GM12878 (cell line): ENCODE measurements at regions not wholly inside any gene's neighbourhood (a gene's known extent, or its start where the extent isn't known, plus 50 kb on each side); places are given as distances from the start of the nearest gene placed in this dataset.

Experiments
- ATAC-seq: fragments of 200-7000 bp; cut with Tn5 transposase; 3 replicates; pipeline ENCODE4 v1.9.1; 2020; ENCODE audit warnings: mild to moderate bottlenecking, moderate library complexity
- BruUV-seq: library from RNA; stranded (reverse); fragments of 400-500 nt; replicated peaks from 2 replicates; lab custom pipeline; 2021; lab: Mats Ljungman, UMichigan
- CTCF ChIA-PET: fragments of 300-600 bp; sonication (Branson Sonifier 250); formaldehyde crosslinking; extraction: SDS; loops from one replicate; lab custom pipeline; 2021; ENCODE audit warnings: inconsistent platforms; lab: Yijun Ruan, JAX
- POLR2A ChIA-PET: fragments of 350-600 bp; formaldehyde crosslinking; extraction: SDS; loops from one replicate; lab custom pipeline; 2021; ENCODE audit warnings: inconsistent platforms; lab: Charles Lee
- RAD21 ChIA-PET: fragments of 300-600 bp; sonication (Branson Sonifier 250); formaldehyde crosslinking; loops from one replicate; lab custom pipeline; 2023; ENCODE audit warnings: antibody characterized with exemption; ENCODE audit not compliant: unreplicated experiment; lab: Charles Lee
- SMC1A ChIA-PET: fragments of 300-600 bp; sonication (Branson Sonifier 250); formaldehyde crosslinking; loops from one replicate; lab custom pipeline; 2023; ENCODE audit not compliant: unreplicated experiment, uncharacterized antibody; lab: Charles Lee
- DNase-seq: peaks from one replicate; pipeline ENCODE4 v3.0.0-alpha.2; 2011; ENCODE audit warnings: low read depth, low spot score
- FAIRE-seq: peaks from 3 replicates; lab custom pipeline; 2011; peaks lifted over from hg19 to GRCh38; lab: Jason Lieb, UNC
- H2AFZ ChIP-seq: 2 replicates; pipeline ENCODE4 v1.6.0; 2011; ENCODE audit warnings: low read depth, low read length, control low read depth; ENCODE audit not compliant: control insufficient read depth
- H3K27ac ChIP-seq: 2 replicates; pipeline ENCODE4 v1.5.1; 2011; ENCODE audit warnings: control low read depth; ENCODE audit not compliant: control insufficient read depth, insufficient read depth
- H3K27me3 ChIP-seq, 2 experiments: replicated peaks in 1 of 2; 2 replicates each; pipeline versions ENCODE4 v1.6.0 to v1.6.1; 2011; ENCODE audit warnings: low read length in 1 of 2; ENCODE audit not compliant: control insufficient read depth in 2 of 2, insufficient read depth in 2 of 2
- H3K36me3 ChIP-seq, 2 experiments: 2 replicates each; pipeline ENCODE4 v1.5.1; 2011; ENCODE audit warnings: low read length in 1 of 2; ENCODE audit not compliant: control insufficient read depth in 2 of 2, insufficient read depth in 2 of 2
- H3K4me1 ChIP-seq: 2 replicates; pipeline ENCODE4 v1.6.1; 2011; ENCODE audit warnings: mild to moderate bottlenecking, low read length, moderate library complexity, mixed read lengths; ENCODE audit not compliant: control insufficient read depth, insufficient read depth
- H3K4me2 ChIP-seq: 2 replicates; pipeline ENCODE4 v1.6.0; 2011; ENCODE audit warnings: control low read depth; ENCODE audit not compliant: control insufficient read depth, insufficient read depth
- H3K4me3 ChIP-seq: fragments of 200-600 bp; sonication (generic); 2 replicates; pipeline ENCODE4 v1.5.1; 2016
- H3K79me2 ChIP-seq: 2 replicates; pipeline ENCODE4 v1.6.0; 2011; ENCODE audit warnings: low read length; ENCODE audit not compliant: control insufficient read depth, insufficient read depth
- H3K9ac ChIP-seq: 2 replicates; pipeline ENCODE4 v1.8.0; 2011; ENCODE audit warnings: low read length, control low read depth, mixed read lengths; ENCODE audit not compliant: control insufficient read depth, insufficient read depth
- H3K9me3 ChIP-seq: replicated peaks from 3 replicates; pipeline ENCODE4 v1.5.1; 2011; ENCODE audit warnings: mild to moderate bottlenecking, low read length; ENCODE audit not compliant: control insufficient read depth, insufficient read depth
- H4K20me1 ChIP-seq: 2 replicates; pipeline ENCODE4 v1.6.0; 2011; ENCODE audit not compliant: control insufficient read depth, insufficient read depth
- CBX3 ChIP-seq: fragments of 200-600 bp; sonication (generic); IDR thresholded peaks from 2 replicates; pipeline ENCODE4 v1.6.1; 2016; ENCODE audit warnings: low read depth, borderline replicate concordance
- CBX5 ChIP-seq: sonication (generic); IDR thresholded peaks from 2 replicates; pipeline ENCODE4 v1.6.1; 2016; ENCODE audit warnings: low read depth, moderate library complexity, mild to moderate bottlenecking, inconsistent platforms
- CHD1 ChIP-seq: IDR thresholded peaks from 2 replicates; pipeline ENCODE4 v1.6.1; 2012; ENCODE audit warnings: low read depth, low read length, improper control_type of control experiment
- EP300 ChIP-seq, 2 experiments: fragments of 150-350 bp in 1 of 2; IDR thresholded peaks; 2 replicates each; pipeline ENCODE4 v1.6.1; 2011 to 2012; ENCODE audit warnings: low read depth in 2 of 2, low read length in 2 of 2, borderline replicate concordance in 1 of 2, improper control_type of control experiment in 1 of 2, inconsistent platforms in 1 of 2; ENCODE audit not compliant: control insufficient read depth in 1 of 2
- ETV6 ChIP-seq, 2 experiments: fragments of 450-650 bp in 1 of 2; IDR thresholded peaks in 1 of 2; conservative IDR thresholded peaks in 1 of 2; 2 replicates each; pipeline ENCODE4 v1.6.1; 2014; ENCODE audit warnings: antibody characterized with exemption in 1 of 2, borderline replicate concordance in 1 of 2, low read depth in 1 of 2, mild to moderate bottlenecking in 1 of 2, moderate library complexity in 1 of 2
- HCFC1 ChIP-seq: fragments of 150-350 bp; IDR thresholded peaks from 2 replicates; pipeline ENCODE4 v1.6.1; 2014; ENCODE audit warnings: low read length
- KLF5 ChIP-seq: fragments of 450-650 bp; IDR thresholded peaks from 2 replicates; pipeline ENCODE4 v1.6.1; 2014; ENCODE audit warnings: mild to moderate bottlenecking; ENCODE audit not compliant: partially characterized antibody
- MEF2B ChIP-seq: fragments of 450-650 bp; IDR thresholded peaks from 2 replicates; pipeline ENCODE4 v1.6.1; 2018; ENCODE audit warnings: mild to moderate bottlenecking, moderate library complexity; ENCODE audit not compliant: partially characterized antibody, poor library complexity, severe bottlenecking
- NBN ChIP-seq: fragments of 450-650 bp; IDR thresholded peaks from 2 replicates; pipeline ENCODE4 v1.6.1; 2016
- RBBP5 ChIP-seq: fragments of 200-600 bp; sonication (generic); conservative IDR thresholded peaks from 2 replicates; pipeline ENCODE4 v1.6.1; 2016
- SIX5 ChIP-seq: IDR thresholded peaks from 2 replicates; pipeline ENCODE4 v1.6.1; 2011; ENCODE audit warnings: mild to moderate bottlenecking, low read depth, low read length, moderate library complexity; ENCODE audit not compliant: severe bottlenecking
- SPI1 ChIP-seq: IDR thresholded peaks from 2 replicates; pipeline ENCODE4 v1.6.1; 2011; ENCODE audit warnings: low read depth, mild to moderate bottlenecking, low read length, moderate library complexity, borderline replicate concordance; ENCODE audit not compliant: insufficient read depth
- TARDBP ChIP-seq: IDR thresholded peaks from 2 replicates; pipeline ENCODE4 v1.6.1; 2016; ENCODE audit warnings: borderline replicate concordance
- ZNF622 ChIP-seq: fragments of 450-650 bp; IDR thresholded peaks from 2 replicates; pipeline ENCODE4 v1.6.1; 2017; ENCODE audit warnings: mild to moderate bottlenecking, inconsistent platforms
- WGBS: methylation state at CpG from one replicate; pipeline ENCODE4 v1.1.6; 2016; ENCODE audit warnings: low lambda C conversion rate; ENCODE audit not compliant: insufficient replicate concordance, insufficient coverage; ENCODE audit errors: missing lambda C conversion rate; 5-methylcytosine and 5-hydroxymethylcytosine counted together
- in situ Hi-C: fragments of 300-500 bp; cut with MboI; formaldehyde crosslinking; loops from 9 replicates; pipeline ENCODE4 v1.14.3; 2018; ENCODE audit warnings: mixed read lengths
- intact Hi-C: fragments of 100-400 bp; cut with micrococcal nuclease; formaldehyde crosslinking; loops from one replicate; pipeline ENCODE4 v1.14.2; 2022; ENCODE audit not compliant: unreplicated experiment
- TF ChIP-seq, protein P1 (sequence below): fragments of 450-650 bp; IDR thresholded peaks from 2 replicates; pipeline ENCODE4 v1.6.1; 2016; ENCODE audit warnings: mild to moderate bottlenecking

DNA sequence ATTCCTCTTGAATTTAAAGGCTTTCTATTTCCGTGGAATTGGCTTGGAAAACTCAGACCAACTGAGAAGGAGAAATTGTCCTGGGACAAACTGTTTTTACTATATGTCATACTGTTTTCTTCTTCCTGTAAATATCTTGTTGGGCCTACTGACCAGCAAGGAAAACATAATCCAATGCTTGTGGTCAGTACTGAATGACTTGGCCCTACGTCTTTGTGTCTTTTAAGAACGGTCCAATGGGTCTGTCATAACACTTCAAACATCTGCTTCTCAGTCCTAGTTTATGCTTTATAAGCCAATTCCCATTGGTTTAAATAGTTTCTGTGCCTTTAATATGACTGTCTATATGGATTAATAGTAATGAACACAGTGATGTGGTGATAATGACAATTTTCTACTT is 248.5 kb upstream of the DDHD1 start:
- Histone ChIP-seq H3K4me2 (no peak overlapping the region), H3K4me1 (no peaks in the 10 kb centered on the region), H3K27ac (no peak overlapping the region)
- 23% methylated on average over 3 of the region's 3 CpGs for WGBS
- TF ChIP-seq ETV6 (conservative IDR thresholded peaks at IDR 0.05 in 1 of 2, IDR thresholded peaks at IDR 0.05 in 1 of 2; ENCODE audit: borderline replicate concordance in 1 of 2, low read depth in 1 of 2), result no peak
- no peak for TF ChIP-seq CBX5
- no peak for TF ChIP-seq CHD1
- no peak for TF ChIP-seq EP300 (IDR thresholded peaks at IDR 0.05; ENCODE audit: borderline replicate concordance in 1 of 2, control insufficient read depth in 1 of 2, low read depth in 2 of 2, low read length in 2 of 2)
- TF ChIP-seq SIX5, result no peak
- no peak for TF ChIP-seq MEF2B
- no peak for TF ChIP-seq HCFC1
- no peak for TF ChIP-seq NBN
- TF ChIP-seq, protein P1, sequence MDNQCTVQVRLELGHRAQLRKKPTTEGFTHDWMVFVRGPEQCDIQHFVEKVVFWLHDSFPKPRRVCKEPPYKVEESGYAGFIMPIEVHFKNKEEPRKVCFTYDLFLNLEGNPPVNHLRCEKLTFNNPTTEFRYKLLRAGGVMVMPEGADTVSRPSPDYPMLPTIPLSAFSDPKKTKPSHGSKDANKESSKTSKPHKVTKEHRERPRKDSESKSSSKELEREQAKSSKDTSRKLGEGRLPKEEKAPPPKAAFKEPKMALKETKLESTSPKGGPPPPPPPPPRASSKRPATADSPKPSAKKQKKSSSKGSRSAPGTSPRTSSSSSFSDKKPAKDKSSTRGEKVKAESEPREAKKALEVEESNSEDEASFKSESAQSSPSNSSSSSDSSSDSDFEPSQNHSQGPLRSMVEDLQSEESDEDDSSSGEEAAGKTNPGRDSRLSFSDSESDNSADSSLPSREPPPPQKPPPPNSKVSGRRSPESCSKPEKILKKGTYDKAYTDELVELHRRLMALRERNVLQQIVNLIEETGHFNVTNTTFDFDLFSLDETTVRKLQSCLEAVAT, result no peak
- no peak for TF ChIP-seq ZNF622
- no peak for TF ChIP-seq CBX3
- TF ChIP-seq SPI1, result no peak
- TF ChIP-seq KLF5, result no peak
- TF ChIP-seq TARDBP, result no peak
- no peak for TF ChIP-seq RBBP5
- TF ChIP-seq, all 136 proteins: peak for 0
- BruUV-seq, result no TSS peak
- DNase-seq (no peak), ATAC-seq (no peak), FAIRE-seq (no peak)
- Histone ChIP-seq H4K20me1 (no peaks in the 10 kb centered on the region), H3K9me3 (no peaks in the 10 kb centered on the region), H3K4me3 (no peak overlapping the region), H3K36me3 (no peaks in the 10 kb centered on the region), H3K9ac (no peak overlapping the region), H2AFZ (no peak overlapping the region), H3K27me3 (no peaks in the 10 kb centered on the region), H3K79me2 (no peaks in the 10 kb centered on the region)
- intact Hi-C loops, result no loop called here
- ChIA-PET RAD21 (no interaction called here), SMC1A (no interaction called here), CTCF (no interaction called here), POLR2A (no interaction called here)
- in situ Hi-C loops, result no loop called here
